OCI-LY1 (cell line): ENCODE measurements at regions not wholly inside any gene's neighbourhood (a gene's known extent, or its start where the extent isn't known, plus 50 kb on each side); places are given as distances from the start of the nearest gene placed in this dataset.

Experiments used
- H2AFZ ChIP-seq: fragments of 200-600 bp; sonication (generic), shearing (Covaris generic); 2 replicates; pipeline ENCODE4 v1.6.0; 2014; ENCODE audit warnings: antibody characterized with exemption, mild to moderate bottlenecking, low read length
- H3F3A ChIP-seq: fragments of 200-600 bp; sonication (generic), shearing (Covaris generic); 2 replicates; pipeline ENCODE4 v1.6.0; 2014; ENCODE audit warnings: mild to moderate bottlenecking, antibody characterized with exemption, low read length, moderate library complexity; ENCODE audit not compliant: insufficient read depth
- H3K27ac ChIP-seq: fragments of 200-600 bp; sonication (generic); 2 replicates; pipeline ENCODE4 v1.5.1; 2014; ENCODE audit warnings: low read length, mixed run types, mild to moderate bottlenecking, low read depth; ENCODE audit not compliant: poor library complexity, severe bottlenecking
- H3K27me3 ChIP-seq: fragments of 200-600 bp; sonication (generic); 2 replicates; pipeline ENCODE4 v1.6.0; 2014; ENCODE audit warnings: antibody characterized with exemption, mild to moderate bottlenecking, low read length, moderate library complexity; ENCODE audit not compliant: insufficient read depth
- H3K36me3 ChIP-seq: fragments of 200-600 bp; sonication (generic); 2 replicates; pipeline ENCODE4 v1.6.1; 2014; ENCODE audit warnings: mild to moderate bottlenecking, antibody characterized with exemption, low read length, moderate library complexity, mixed read lengths; ENCODE audit not compliant: insufficient read depth
- H3K4me1 ChIP-seq: fragments of 200-600 bp; sonication (generic); 2 replicates; pipeline ENCODE4 v1.5.1; 2014; ENCODE audit warnings: mild to moderate bottlenecking, low read length, moderate library complexity; ENCODE audit not compliant: insufficient read depth, severe bottlenecking
- H3K4me2 ChIP-seq: fragments of 200-600 bp; sonication (generic), shearing (Covaris generic); 2 replicates; pipeline ENCODE4 v1.6.1; 2014; ENCODE audit warnings: low read length
- H3K4me3 ChIP-seq: fragments of 200-600 bp; sonication (generic); 2 replicates; pipeline ENCODE4 v1.5.1; 2014; ENCODE audit warnings: low read length, low read depth, mild to moderate bottlenecking, mixed read lengths; ENCODE audit not compliant: poor library complexity, severe bottlenecking
- H3K79me2 ChIP-seq: fragments of 200-600 bp; shearing (Covaris generic); 2 replicates; pipeline ENCODE4 v1.6.1; 2016; ENCODE audit warnings: mixed run types, low read length, mixed read lengths; ENCODE audit not compliant: insufficient read depth
- H3K9ac ChIP-seq: fragments of 200-600 bp; sonication (generic), shearing (Covaris generic); 2 replicates; pipeline ENCODE4 v1.6.1; 2014; ENCODE audit warnings: mild to moderate bottlenecking, low read length, mixed read lengths
- H3K9me2 ChIP-seq: fragments of 200-600 bp; sonication (generic), shearing (Covaris generic); 2 replicates; pipeline ENCODE4 v1.6.1; 2014; ENCODE audit warnings: low read depth, mild to moderate bottlenecking, low read length, mixed read lengths
- H3K9me3 ChIP-seq: fragments of 200-600 bp; shearing (Covaris generic); 2 replicates; pipeline ENCODE4 v1.6.1; 2014; ENCODE audit warnings: low read length, mixed read lengths
- H4K20me1 ChIP-seq: fragments of 200-600 bp; sonication (generic), shearing (Covaris generic); 2 replicates; pipeline ENCODE4 v1.6.0; 2016; ENCODE audit warnings: mild to moderate bottlenecking, low read length; ENCODE audit not compliant: insufficient read depth
- CTCF ChIP-seq: fragments of 200-600 bp; sonication (generic), shearing (Covaris generic); IDR thresholded peaks from 2 replicates; pipeline ENCODE4 v1.5.1; 2017; ENCODE audit warnings: mild to moderate bottlenecking, antibody characterized with exemption, low read length, moderate library complexity, mixed read lengths
- EZH2 ChIP-seq: fragments of 200-600 bp; sonication (generic), shearing (Covaris generic); IDR thresholded peaks from 2 replicates; pipeline ENCODE4 v1.8.0; 2017; ENCODE audit warnings: borderline replicate concordance, mixed run types, mild to moderate bottlenecking, antibody characterized with exemption, low read length, moderate library complexity, mixed read lengths

- Histone ChIP-seq H3K79me2 (no peaks in the 10 kb centered on the region), H3K4me2 (no peak overlapping the region), H3F3A (no peaks in the 10 kb centered on the region)
Measured at GRCh38 chr12:90311561-90311960, 602.9 kb upstream of the ATP2B1 start.

GRCh38 chr12:90305379-90305778 is 596.7 kb upstream of the ATP2B1 start:
- H3K4me2 ChIP-seq, result no peak overlapping the region
- H3K36me3 ChIP-seq, result no peaks in the 10 kb centered on the region
- H3K79me2 ChIP-seq, result no peaks in the 10 kb centered on the region
- no peaks in the 10 kb centered on the region for H4K20me1 ChIP-seq
- TF ChIP-seq EZH2 (no peak), CTCF (no peak)
- no peaks in the 10 kb centered on the region for H3K9me2 ChIP-seq
- no peak overlapping the region for H2AFZ ChIP-seq
- H3K9me3 ChIP-seq, result no peaks in the 10 kb centered on the region
- no peaks in the 10 kb centered on the region for H3K27me3 ChIP-seq
- no peak overlapping the region for H3K4me3 ChIP-seq
- no peak overlapping the region for H3K27ac ChIP-seq
- H3F3A ChIP-seq, result no peaks in the 10 kb centered on the region
- no peaks in the 10 kb centered on the region for H3K4me1 ChIP-seq
- no peak overlapping the region for H3K9ac ChIP-seq

More at GRCh38 chr12:90311561-90311960, 602.9 kb upstream of the ATP2B1 start:
- TF ChIP-seq CTCF, result no peak
- no peak for TF ChIP-seq EZH2
- Histone ChIP-seq H3K27ac (no peak overlapping the region), H3K9me2 (no peaks in the 10 kb centered on the region), H3K4me3 (no peak overlapping the region), H3K9me3 (no peaks in the 10 kb centered on the region), H4K20me1 (no peaks in the 10 kb centered on the region), H3K9ac (no peak overlapping the region), H2AFZ (no peak overlapping the region), H3K36me3 (no peaks in the 10 kb centered on the region), H3K4me1 (no peaks in the 10 kb centered on the region), H3K27me3 (no peaks in the 10 kb centered on the region)

- no peaks in the 10 kb centered on the region for H3K79me2 ChIP-seq
Measured at GRCh38 chr12:90304231-90304630, 595.6 kb upstream of the ATP2B1 start.

More at GRCh38 chr12:90304231-90304630, 595.6 kb upstream of the ATP2B1 start:
- TF ChIP-seq CTCF, result no peak
- no peak for TF ChIP-seq EZH2
- Histone ChIP-seq H2AFZ (no peak overlapping the region), H3K27ac (no peak overlapping the region), H3K4me3 (no peak overlapping the region), H4K20me1 (no peaks in the 10 kb centered on the region), H3K27me3 (no peaks in the 10 kb centered on the region), H3K9ac (no peak overlapping the region), H3K36me3 (no peaks in the 10 kb centered on the region), H3K4me2 (no peak overlapping the region), H3K9me2 (no peaks in the 10 kb centered on the region), H3K4me1 (no peaks in the 10 kb centered on the region), H3F3A (no peaks in the 10 kb centered on the region), H3K9me3 (no peaks in the 10 kb centered on the region)
